Loucy (cell line): ENCODE measurements at regions not wholly inside any gene's neighbourhood (a gene's known extent, or its start where the extent isn't known, plus 50 kb on each side); places are given as distances from the start of the nearest gene placed in this dataset.

Source experiments
- H2AFZ ChIP-seq: fragments of 200-600 bp; sonication (generic); 2 replicates; pipeline ENCODE4 v1.6.0; 2016; ENCODE audit warnings: antibody characterized with exemption, mild to moderate bottlenecking, low read length, moderate library complexity
- H3F3A ChIP-seq: fragments of 200-600 bp; 2 replicates; pipeline ENCODE4 v1.6.0; 2016; ENCODE audit warnings: antibody characterized with exemption, low read depth, mild to moderate bottlenecking
- H3K27me3 ChIP-seq: fragments of 200-600 bp; sonication (generic); 2 replicates; pipeline ENCODE4 v1.6.1; 2014; ENCODE audit warnings: low read length, mild to moderate bottlenecking; ENCODE audit not compliant: insufficient read depth, poor library complexity, severe bottlenecking
- H3K36me3 ChIP-seq: fragments of 200-600 bp; sonication (generic); 2 replicates; pipeline ENCODE4 v1.6.1; 2016; ENCODE audit warnings: low read length; ENCODE audit not compliant: insufficient read depth
- H3K4me1 ChIP-seq: fragments of 200-600 bp; sonication (generic); 2 replicates; pipeline ENCODE4 v1.5.1; 2014; ENCODE audit warnings: low read length, mild to moderate bottlenecking; ENCODE audit not compliant: insufficient read depth, poor library complexity, severe bottlenecking
- H3K4me2 ChIP-seq: fragments of 200-600 bp; sonication (generic); 2 replicates; pipeline ENCODE4 v1.6.0; 2014; ENCODE audit warnings: antibody characterized with exemption, low read length, low read depth, mild to moderate bottlenecking; ENCODE audit not compliant: poor library complexity, severe bottlenecking
- H3K4me3 ChIP-seq: fragments of 200-600 bp; sonication (generic); 2 replicates; pipeline ENCODE4 v1.5.1; 2014; ENCODE audit warnings: low read length, mild to moderate bottlenecking, mixed read lengths; ENCODE audit not compliant: poor library complexity, severe bottlenecking
- H3K79me2 ChIP-seq: fragments of 200-600 bp; sonication (generic); 2 replicates; pipeline ENCODE4 v1.6.1; 2014; ENCODE audit warnings: low read length; ENCODE audit not compliant: insufficient read depth
- H3K9ac ChIP-seq: fragments of 200-600 bp; sonication (generic); 2 replicates; pipeline ENCODE4 v1.6.0; 2014; ENCODE audit warnings: mild to moderate bottlenecking, low read depth, low read length, moderate library complexity; ENCODE audit not compliant: poor library complexity, severe bottlenecking
- H3K9me2 ChIP-seq: fragments of 200-600 bp; sonication (generic); replicated peaks from 2 replicates; pipeline ENCODE4 v1.6.1; 2016; ENCODE audit warnings: low read depth, low read length, mixed read lengths
- H3K9me3 ChIP-seq: fragments of 200-600 bp; sonication (generic); 2 replicates; pipeline ENCODE4 v1.6.1; 2014; ENCODE audit warnings: mild to moderate bottlenecking, antibody characterized with exemption, low read length, low read depth; ENCODE audit not compliant: insufficient read depth
- H4K20me1 ChIP-seq: fragments of 200-600 bp; sonication (generic); 2 replicates; pipeline ENCODE4 v1.6.0; 2014; ENCODE audit warnings: antibody characterized with exemption, low read length, mild to moderate bottlenecking; ENCODE audit not compliant: insufficient read depth, poor library complexity, severe bottlenecking
- EZH2phosphoT487 ChIP-seq: fragments of 200-600 bp; IDR thresholded peaks from 2 replicates; pipeline ENCODE4 v1.6.1; 2018; ENCODE audit warnings: antibody characterized with exemption, mild to moderate bottlenecking, moderate library complexity, borderline replicate concordance
- TF ChIP-seq, protein P1 (sequence below): fragments of 200-600 bp; sonication (generic); conservative IDR thresholded peaks from 2 replicates; pipeline ENCODE4 v1.5.1; 2014; ENCODE audit warnings: mild to moderate bottlenecking, antibody characterized with exemption, low read length

- H3K9me2 ChIP-seq: no peaks in the 10 kb centered on the region
- H2AFZ ChIP-seq: 0 out of 2 replicates have a peak overlapping the region, but pooled peaks have one; percentile 28
- H3K27me3 ChIP-seq: no peaks in the 10 kb centered on the region
- no peaks in the 10 kb centered on the region for H3K79me2 ChIP-seq
- no peaks in the 10 kb centered on the region for H3K36me3 ChIP-seq
- H3K9ac ChIP-seq: no peak overlapping the region
- H3K4me3 ChIP-seq: no peak overlapping the region
- TF ChIP-seq, protein P1, sequence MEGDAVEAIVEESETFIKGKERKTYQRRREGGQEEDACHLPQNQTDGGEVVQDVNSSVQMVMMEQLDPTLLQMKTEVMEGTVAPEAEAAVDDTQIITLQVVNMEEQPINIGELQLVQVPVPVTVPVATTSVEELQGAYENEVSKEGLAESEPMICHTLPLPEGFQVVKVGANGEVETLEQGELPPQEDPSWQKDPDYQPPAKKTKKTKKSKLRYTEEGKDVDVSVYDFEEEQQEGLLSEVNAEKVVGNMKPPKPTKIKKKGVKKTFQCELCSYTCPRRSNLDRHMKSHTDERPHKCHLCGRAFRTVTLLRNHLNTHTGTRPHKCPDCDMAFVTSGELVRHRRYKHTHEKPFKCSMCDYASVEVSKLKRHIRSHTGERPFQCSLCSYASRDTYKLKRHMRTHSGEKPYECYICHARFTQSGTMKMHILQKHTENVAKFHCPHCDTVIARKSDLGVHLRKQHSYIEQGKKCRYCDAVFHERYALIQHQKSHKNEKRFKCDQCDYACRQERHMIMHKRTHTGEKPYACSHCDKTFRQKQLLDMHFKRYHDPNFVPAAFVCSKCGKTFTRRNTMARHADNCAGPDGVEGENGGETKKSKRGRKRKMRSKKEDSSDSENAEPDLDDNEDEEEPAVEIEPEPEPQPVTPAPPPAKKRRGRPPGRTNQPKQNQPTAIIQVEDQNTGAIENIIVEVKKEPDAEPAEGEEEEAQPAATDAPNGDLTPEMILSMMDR: no peak
- TF ChIP-seq EZH2phosphoT487: no peak
- H3K9me3 ChIP-seq: no peaks in the 10 kb centered on the region
- no peak overlapping the region for H3K4me2 ChIP-seq
- no peaks in the 10 kb centered on the region for H3K4me1 ChIP-seq
- no peaks in the 10 kb centered on the region for H3F3A ChIP-seq
- H4K20me1 ChIP-seq: no peaks in the 10 kb centered on the region
Observed at GRCh38 chr4:14926368-14926767, 75.9 kb upstream of the CPEB2 start.

DNA sequence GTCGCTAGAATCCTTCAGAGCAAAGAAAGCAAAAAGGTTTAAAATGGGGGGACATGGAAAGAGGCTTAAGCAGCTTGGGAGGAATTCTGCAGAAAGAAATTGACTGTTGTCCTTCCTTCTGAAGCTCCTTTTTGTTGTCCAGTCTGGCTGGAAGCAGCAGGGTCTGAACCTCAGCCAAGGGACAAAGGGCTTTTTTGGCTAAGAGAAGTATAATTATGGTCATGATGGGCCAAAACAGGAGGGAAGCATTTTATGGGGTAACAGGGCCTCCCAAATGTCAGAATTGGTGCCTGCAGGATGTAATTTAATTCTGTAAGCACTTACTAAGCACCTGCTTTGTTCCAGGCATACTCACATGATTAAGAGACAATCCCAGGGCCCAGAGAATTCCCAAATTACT is 74.2 kb upstream of the CPEB2 start:
- Histone ChIP-seq H3K4me1 (no peaks in the 10 kb centered on the region), H2AFZ (no peak overlapping the region), H3K27me3 (no peaks in the 10 kb centered on the region), H3K9me2 (no peaks in the 10 kb centered on the region), H3F3A (no peaks in the 10 kb centered on the region), H3K4me2 (no peak overlapping the region), H3K4me3 (no peak overlapping the region), H3K9ac (no peak overlapping the region), H3K9me3 (no peaks in the 10 kb centered on the region), H3K79me2 (no peaks in the 10 kb centered on the region), H3K36me3 (no peaks in the 10 kb centered on the region), H4K20me1 (no peaks in the 10 kb centered on the region)
- TF ChIP-seq EZH2phosphoT487: no peak
- TF ChIP-seq, protein P1: no peak

GRCh38 chr4:14929669-14930068 is 72.6 kb upstream of the CPEB2 start:
- Histone ChIP-seq H2AFZ (no peak overlapping the region), H3K9me2 (no peaks in the 10 kb centered on the region), H3K9ac (no peak overlapping the region), H3K4me3 (no peak overlapping the region), H4K20me1 (no peaks in the 10 kb centered on the region), H3K36me3 (no peaks in the 10 kb centered on the region), H3K27me3 (no peaks in the 10 kb centered on the region), H3K4me1 (no peaks in the 10 kb centered on the region), H3K79me2 (no peaks in the 10 kb centered on the region), H3K4me2 (no peak overlapping the region), H3K9me3 (no peaks in the 10 kb centered on the region), H3F3A (no peaks in the 10 kb centered on the region)
- TF ChIP-seq, protein P1: no peak
- no peak for TF ChIP-seq EZH2phosphoT487
